NCI-H2196 (cell line): ENCODE measurements at regions not wholly inside any gene's neighbourhood (a gene's known extent, or its start where the extent isn't known, plus 50 kb on each side); places are given as distances from the start of the nearest gene placed in this dataset.
"Not testable (repeated sequence)": the region's sequence is repeated elsewhere in the genome, so short reads cannot be mapped to it uniquely, and the experiment has no call there.

Experiments
- DNase-seq: peaks from one replicate; lab custom pipeline; 2025; ENCODE audit not compliant: unreplicated experiment; lab: John Stamatoyannopoulos, UW

- DNase-seq: no peak
Observed at GRCh38 chr4:188372058-188372457, 232.8 kb downstream of the TRIML1 start.

GRCh38 chr4:188372829-188373228 is 233.6 kb downstream of the TRIML1 start:
- DNase-seq: no peak

GRCh38 chr4:188374871-188375270 is 235.6 kb downstream of the TRIML1 start:
- no peak for DNase-seq

- no peak for DNase-seq
Observed at GRCh38 chr4:188377816-188378215, 238.6 kb downstream of the TRIML1 start.

GRCh38 chr4:188383180-188383579 is 243.9 kb downstream of the TRIML1 start:
- no peak for DNase-seq

GRCh38 chr4:188387179-188387791 is 248.0 kb downstream of the TRIML1 start:
- no peak for DNase-seq

- not testable (repeated sequence) for DNase-seq
Observed at GRCh38 chr4:188391349-188391748, 252.1 kb downstream of the TRIML1 start.

GRCh38 chr4:188396037-188396436 is 256.8 kb downstream of the TRIML1 start:
- no peak for DNase-seq

GRCh38 chr4:188399834-188400233 is 260.6 kb downstream of the TRIML1 start:
- DNase-seq: no peak

GRCh38 chr4:188400451-188400850 is 261.2 kb downstream of the TRIML1 start:
- DNase-seq: no peak

- no peak for DNase-seq
Observed at GRCh38 chr4:188403272-188403671, 264.0 kb downstream of the TRIML1 start.

GRCh38 chr4:188405071-188405835 is 266.0 kb downstream of the TRIML1 start:
- not testable (repeated sequence) for DNase-seq

GRCh38 chr4:188408244-188409030 is 269.2 kb downstream of the TRIML1 start:
- DNase-seq: no peak

GRCh38 chr4:188409851-188410250 is 270.6 kb downstream of the TRIML1 start:
- DNase-seq: no peak

GRCh38 chr4:188411805-188412204 is 272.6 kb downstream of the TRIML1 start:
- DNase-seq: no peak

- DNase-seq: no peak
Observed at GRCh38 chr4:188412499-188412898, 273.3 kb downstream of the TRIML1 start.

GRCh38 chr4:188414441-188414840 is 275.2 kb downstream of the TRIML1 start:
- no peak for DNase-seq

- no peak for DNase-seq
Observed at GRCh38 chr4:188417181-188417580, 277.9 kb downstream of the TRIML1 start.

GRCh38 chr4:188423039-188423438 is 283.8 kb downstream of the TRIML1 start:
- DNase-seq: no peak

GRCh38 chr4:188428935-188429334 is 289.7 kb downstream of the TRIML1 start:
- no peak for DNase-seq

- DNase-seq: no peak
Observed at GRCh38 chr4:188429965-188430364, 290.7 kb downstream of the TRIML1 start.

GRCh38 chr4:188430384-188430783 is 291.1 kb downstream of the TRIML1 start:
- DNase-seq: no peak
